HCT116 (cell line): ENCODE measurements at regions not wholly inside any gene's neighbourhood (a gene's known extent, or its start where the extent isn't known, plus 50 kb on each side); places are given as distances from the start of the nearest gene placed in this dataset.

Source experiments
- ATAC-seq: fragments of 200-7000 bp; cut with Tn5 transposase; 2 replicates; pipeline ENCODE4 v1.9.1; 2020; ENCODE audit warnings: mild to moderate bottlenecking, moderate library complexity
- BruUV-seq: library from RNA; stranded (reverse); fragments of 400-500 nt; replicated peaks from 2 replicates; lab custom pipeline; 2021; lab: Mats Ljungman, UMichigan
- CTCF ChIA-PET: fragments of 300-600 bp; sonication (Branson Sonifier 250); formaldehyde crosslinking; loops from one replicate; lab custom pipeline; 2021; ENCODE audit warnings: antibody characterized with exemption; lab: Charles Lee
- POLR2A ChIA-PET: fragments of 300-600, 350-600 bp; sonication (Branson Sonifier 250); formaldehyde crosslinking; loops from one replicate; lab custom pipeline; 2021; ENCODE audit warnings: antibody characterized with exemption; lab: Charles Lee
- RAD21 ChIA-PET, 2 experiments: fragments of 300-600 bp; sonication (Branson Sonifier 250); formaldehyde crosslinking; loops; one replicate each; lab custom pipeline; 2023; ENCODE audit warnings: low total read pairs in 2 of 2; ENCODE audit not compliant: uncharacterized antibody in 2 of 2, unreplicated experiment in 2 of 2, low non-redundant PET in 1 of 2; lab: Charles Lee
- DNase-seq: peaks from one replicate; pipeline ENCODE4 v3.0.0-alpha.2; 2010; ENCODE audit warnings: low read depth, low spot score
- H2AFZ ChIP-seq: fragments of 200-600 bp; shearing (Covaris generic), sonication (generic); 2 replicates; pipeline ENCODE4 v1.6.1; 2017; ENCODE audit warnings: low read depth, mixed run types, mixed read lengths, antibody characterized with exemption, low read length; ENCODE audit not compliant: poor library complexity, severe bottlenecking
- H3K27ac ChIP-seq: 2 replicates; pipeline ENCODE4 v1.5.1; 2012; ENCODE audit warnings: low read depth, low read length
- H3K27me3 ChIP-seq: fragments of 200-600 bp; sonication (generic); 2 replicates; pipeline ENCODE4 v1.6.1; 2016; ENCODE audit warnings: mixed run types, low read length, mixed read lengths; ENCODE audit not compliant: insufficient read depth
- H3K36me3 ChIP-seq, 2 experiments: fragments of 200-500 bp in 1 of 2; fragments of 200-600 bp in 1 of 2; sonication (Bioruptor generic) in 1 of 2; sonication (generic) in 1 of 2; 2 replicates each; pipeline versions ENCODE4 v1.5.1 to v1.6.1; 2014 to 2016; ENCODE audit warnings: low read length in 2 of 2, inconsistent platforms in 1 of 2, mixed read lengths in 1 of 2, mixed run types in 1 of 2; ENCODE audit not compliant: insufficient read depth in 2 of 2, control insufficient read depth in 1 of 2
- H3K4me1 ChIP-seq, 2 experiments: fragments of 200-600 bp in 1 of 2; sonication (generic) in 1 of 2; 2 replicates each; pipeline versions ENCODE4 v1.5.1 to v1.6.1; 2012 to 2017; ENCODE audit warnings: low read length in 2 of 2, inconsistent platforms in 1 of 2, mild to moderate bottlenecking in 1 of 2, mixed read lengths in 1 of 2, mixed run types in 1 of 2, moderate library complexity in 1 of 2; ENCODE audit not compliant: insufficient read depth in 2 of 2, control insufficient read depth in 1 of 2
- H3K4me2 ChIP-seq: fragments of 200-600 bp; sonication (generic); 2 replicates; pipeline ENCODE4 v1.6.1; 2017; ENCODE audit warnings: mixed run types, low read length, mixed read lengths
- H3K4me3 ChIP-seq, 2 experiments: fragments of 200-600 bp in 1 of 2; sonication (generic) in 1 of 2; replicated peaks in 1 of 2; 2 replicates each; pipeline ENCODE4 v1.5.1; 2011 to 2016; ENCODE audit warnings: low read length in 2 of 2, control low read depth in 1 of 2, low read depth in 1 of 2, mild to moderate bottlenecking in 1 of 2, mixed read lengths in 1 of 2, mixed run types in 1 of 2
- H3K79me2 ChIP-seq: fragments of 200-600 bp; sonication (generic); 2 replicates; pipeline ENCODE4 v1.6.1; 2017; ENCODE audit warnings: mild to moderate bottlenecking, mixed run types, low read length, moderate library complexity, mixed read lengths; ENCODE audit not compliant: insufficient read depth
- H3K9ac ChIP-seq: fragments of 200-600 bp; sonication (generic); 2 replicates; pipeline ENCODE4 v1.6.1; 2016; ENCODE audit warnings: low read length, mixed read lengths
- H3K9me2 ChIP-seq: fragments of 200-600 bp; sonication (generic), shearing (Covaris generic); 2 replicates; pipeline ENCODE4 v1.6.1; 2017; ENCODE audit warnings: mixed run types, mild to moderate bottlenecking, moderate library complexity; ENCODE audit not compliant: insufficient read depth
- H3K9me3 ChIP-seq, 2 experiments: fragments of 200-500 bp in 1 of 2; fragments of 200-600 bp in 1 of 2; sonication (Bioruptor generic) in 1 of 2; sonication (generic) in 1 of 2; 2 replicates each; pipeline ENCODE4 v1.6.1; 2014 to 2017; ENCODE audit warnings: low read length in 2 of 2, mixed read lengths in 2 of 2, inconsistent platforms in 1 of 2, low read depth in 1 of 2, mild to moderate bottlenecking in 1 of 2, mixed run types in 1 of 2, moderate library complexity in 1 of 2; ENCODE audit not compliant: control insufficient read depth in 1 of 2, insufficient read depth in 1 of 2
- H4K20me1 ChIP-seq: fragments of 200-600 bp; sonication (generic), shearing (Covaris generic); 2 replicates; pipeline ENCODE4 v1.6.1; 2017; ENCODE audit warnings: mixed run types, mild to moderate bottlenecking, moderate library complexity; ENCODE audit not compliant: insufficient read depth
- ATF3 ChIP-seq: IDR thresholded peaks from 2 replicates; pipeline ENCODE4 v1.6.1; 2012
- CBX3 ChIP-seq: IDR thresholded peaks from 2 replicates; pipeline ENCODE4 v1.6.1; 2012; ENCODE audit warnings: low read depth
- CEBPB ChIP-seq: IDR thresholded peaks from 2 replicates; pipeline ENCODE4 v1.6.1; 2012; ENCODE audit warnings: low read depth
- CTCF ChIP-seq, 3 experiments: fragments of 200-600 bp in 1 of 3; sonication (generic) in 1 of 3; IDR thresholded peaks in 2 of 3; conservative IDR thresholded peaks in 1 of 3; 2 replicates each; pipeline ENCODE4 v1.5.1; 2012 to 2017; ENCODE audit warnings: low read depth in 2 of 3, low read length in 2 of 3, antibody characterized with exemption in 1 of 3, borderline replicate concordance in 1 of 3, control low read depth in 1 of 3, mild to moderate bottlenecking in 1 of 3, mixed read lengths in 1 of 3, mixed run types in 1 of 3, moderate library complexity in 1 of 3; ENCODE audit not compliant: insufficient read depth in 1 of 3
- EGR1 ChIP-seq: IDR thresholded peaks from 2 replicates; pipeline ENCODE4 v1.6.1; 2012; ENCODE audit warnings: low read depth
- ELF1 ChIP-seq: IDR thresholded peaks from 2 replicates; pipeline ENCODE4 v1.6.1; 2012; ENCODE audit warnings: low read depth, borderline replicate concordance
- EZH2phosphoT487 ChIP-seq: fragments of 200-600 bp; IDR thresholded peaks from 2 replicates; pipeline ENCODE4 v1.6.1; 2018; ENCODE audit warnings: antibody characterized with exemption, borderline replicate concordance
- FOSL1 ChIP-seq: IDR thresholded peaks from 2 replicates; pipeline ENCODE4 v1.6.1; 2012; ENCODE audit warnings: low read depth
- JUND ChIP-seq: IDR thresholded peaks from 2 replicates; pipeline ENCODE4 v1.6.1; 2012
- MAX ChIP-seq: IDR thresholded peaks from 2 replicates; pipeline ENCODE4 v1.6.1; 2012
- POLR2AphosphoS5 ChIP-seq: IDR thresholded peaks from 2 replicates; pipeline ENCODE4 v1.6.1; 2011; ENCODE audit warnings: mild to moderate bottlenecking, low read depth, low read length, moderate library complexity
- RAD21 ChIP-seq: IDR thresholded peaks from 2 replicates; pipeline ENCODE4 v1.6.1; 2012; ENCODE audit warnings: low read depth, mild to moderate bottlenecking
- REST ChIP-seq: IDR thresholded peaks from 2 replicates; pipeline ENCODE4 v1.6.1; 2012; ENCODE audit warnings: low read depth
- SIN3A ChIP-seq: IDR thresholded peaks from 2 replicates; pipeline ENCODE4 v1.6.1; 2012; ENCODE audit warnings: low read depth
- SP1 ChIP-seq: IDR thresholded peaks from 2 replicates; pipeline ENCODE4 v1.6.1; 2012; ENCODE audit warnings: low read depth
- TCF7L2 ChIP-seq: IDR thresholded peaks from 2 replicates; pipeline ENCODE4 v1.7.0; 2011; ENCODE audit warnings: borderline replicate concordance, inconsistent platforms; ENCODE audit not compliant: insufficient read depth, insufficient read length; ENCODE audit errors: extremely low read depth
- YY1 ChIP-seq: IDR thresholded peaks from 2 replicates; pipeline ENCODE4 v1.6.1; 2011; ENCODE audit warnings: low read length, low read depth, moderate library complexity, mild to moderate bottlenecking; ENCODE audit not compliant: insufficient replicate concordance; ENCODE audit errors: extremely low read depth
- ZBTB33 ChIP-seq: IDR thresholded peaks from 2 replicates; pipeline ENCODE4 v1.6.1; 2011; ENCODE audit warnings: mild to moderate bottlenecking, low read length, moderate library complexity; ENCODE audit not compliant: insufficient replicate concordance; ENCODE audit errors: extremely low read depth
- ZFX ChIP-seq: fragments of 450-650 bp; IDR thresholded peaks from 2 replicates; pipeline ENCODE4 v1.6.1; 2017
- ZNF274 ChIP-seq: fragments of 200-500 bp; sonication (Bioruptor generic); IDR thresholded peaks from 2 replicates; pipeline ENCODE4 v1.6.1; 2014; ENCODE audit warnings: mild to moderate bottlenecking, low read depth, low read length, inconsistent platforms
- intact Hi-C: fragments of 100-400 bp; cut with micrococcal nuclease; formaldehyde crosslinking; loops from 2 replicates; pipeline ENCODE4 v1.10.0; 2022

- H3K27ac ChIP-seq: no peak overlapping the region
- H3K36me3 ChIP-seq: no peaks in the 10 kb centered on the region
- ChIA-PET CTCF (no interaction called here), POLR2A (no interaction called here), RAD21 (interaction anchor here in 1 of 2 experiments (3.0 kb wide), 1 partner anchor 255 kb away, joined by 12 read pairs; no protein-coding TSS in a partner anchor)
- no peaks in the 10 kb centered on the region for H3K27me3 ChIP-seq
- BruUV-seq: no TSS peak
- intact Hi-C loops: no loop called here
- H3K4me2 ChIP-seq: peak overlapping the region; percentile 35
- H3K9me3 ChIP-seq: no peaks in the 10 kb centered on the region
- H4K20me1 ChIP-seq: no peaks in the 10 kb centered on the region
- H3K9ac ChIP-seq: no peak overlapping the region
- H3K4me1 ChIP-seq: peaks cover 2 to 14% of the 10 kb centered on the region in 2 experiments; a peak in 2 of 4 replicates
- H2AFZ ChIP-seq: peak overlapping the region; percentile 90
- no peaks in the 10 kb centered on the region for H3K79me2 ChIP-seq
- DNase-seq: peak; percentile 35
- no peaks in the 10 kb centered on the region for H3K9me2 ChIP-seq
- H3K4me3 ChIP-seq: no peak overlapping the region
- ATAC-seq: peak; percentile 72
- TF ChIP-seq CEBPB: no peak
- TF ChIP-seq ZNF274: no peak
- no peak for TF ChIP-seq SIN3A
- TF ChIP-seq YY1: no peak
- TF ChIP-seq CBX3: no peak
- TF ChIP-seq POLR2AphosphoS5: no peak
- peak; percentile 74 for TF ChIP-seq FOSL1
- TF ChIP-seq CTCF (IDR thresholded peaks at IDR 0.05 in 2 of 3, conservative IDR thresholded peaks at IDR 0.05 in 1 of 3; ENCODE audit: borderline replicate concordance in 1 of 3, insufficient read depth in 1 of 3, low read depth in 2 of 3, low read length in 2 of 3): no peak
- 0 out of 2 replicates have a peak, but pooled peaks have one; percentile 22 for TF ChIP-seq SP1
- no peak for TF ChIP-seq MAX
- no peak for TF ChIP-seq EGR1
- no peak for TF ChIP-seq ZFX
- TF ChIP-seq REST: no peak
- TF ChIP-seq ZBTB33: no peak
- no peak for TF ChIP-seq TCF7L2
- no peak for TF ChIP-seq EZH2phosphoT487
- TF ChIP-seq ELF1: no peak
- TF ChIP-seq JUND: peak; percentile 65
- 0 out of 2 replicates have a peak, but pooled peaks have one; percentile 9 for TF ChIP-seq RAD21
- no peak for TF ChIP-seq ATF3
These were observed 132.3 kb upstream of the POT1 start for GRCh38 chr7:125061776-125062397.
